ENCODE measurements at regions not wholly inside any gene's neighbourhood (a gene's known extent, or its start where the extent isn't known, plus 50 kb on each side); places are given as distances from the start of the nearest gene placed in this dataset.

DNA sequence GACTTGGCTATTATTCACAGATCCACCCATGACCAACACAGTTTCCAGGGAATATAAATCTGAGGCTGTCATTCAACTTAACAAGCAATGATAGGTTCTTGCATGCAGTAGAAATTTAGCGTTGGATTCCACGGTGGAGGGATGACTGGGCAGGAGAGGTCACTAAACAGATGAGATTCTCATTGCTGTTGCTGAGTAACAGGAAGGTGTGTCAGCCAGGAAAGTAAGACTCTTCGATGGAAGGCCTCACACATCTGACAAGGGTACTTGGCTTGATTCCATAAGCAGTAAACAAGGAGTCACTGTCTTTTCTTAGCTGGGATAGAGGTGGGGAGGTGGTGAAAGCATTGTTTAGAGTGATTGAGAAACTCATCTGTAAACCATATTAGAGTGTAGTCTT is 1152.0 kb downstream of the SORCS3 start:
- no peak for DNase-seq (ENCODE audit: low read depth)

DNA sequence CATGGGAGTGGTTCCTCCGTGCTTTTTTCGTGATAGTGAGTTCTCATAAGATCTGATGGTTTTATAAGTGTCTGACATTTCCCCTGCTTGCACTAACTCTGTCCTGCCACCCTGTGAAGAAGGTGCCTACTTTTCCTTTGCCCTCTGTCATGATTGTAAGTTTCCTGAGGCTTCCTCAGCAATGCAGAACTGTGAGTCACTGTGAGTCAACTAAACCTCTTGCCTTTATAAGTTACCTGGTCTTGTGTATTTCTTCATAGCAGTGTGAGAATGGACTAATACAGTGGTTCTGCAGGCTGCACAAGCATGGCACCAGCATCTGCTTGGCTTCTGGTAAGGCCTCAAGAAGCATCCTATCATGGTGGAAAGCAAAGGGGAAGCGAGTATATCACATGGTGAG is 1144.6 kb downstream of the SORCS3 start:
- no peak for DNase-seq (ENCODE audit: low read depth)

DNA sequence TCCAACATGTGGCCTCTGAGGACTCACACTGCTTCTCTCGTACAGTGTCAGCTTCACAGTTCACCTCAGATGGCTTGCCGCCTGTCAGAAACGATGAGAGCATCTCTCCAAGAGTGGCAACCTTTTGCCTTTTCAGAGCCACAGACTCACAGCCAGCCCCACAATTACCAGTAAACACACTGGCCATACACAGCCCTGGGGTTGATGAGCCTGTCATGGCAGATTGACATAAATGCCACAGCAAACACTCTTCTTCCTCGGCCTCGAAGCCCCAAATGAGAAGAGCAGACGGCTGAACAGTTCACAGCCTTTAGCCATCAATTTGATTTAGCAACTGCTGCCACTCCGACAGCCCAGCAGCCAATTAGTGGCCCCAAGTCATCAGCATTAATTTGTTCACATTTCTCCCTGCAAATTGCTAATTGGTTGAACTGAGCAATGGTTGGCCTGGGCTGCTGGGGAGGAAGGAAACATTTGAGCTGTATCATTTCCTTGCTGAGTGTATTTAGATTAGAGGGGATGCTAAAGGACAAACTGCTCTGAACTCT is 1142.9 kb downstream of the SORCS3 start:
- DNase-seq (ENCODE audit: low read depth) = no peak

DNA sequence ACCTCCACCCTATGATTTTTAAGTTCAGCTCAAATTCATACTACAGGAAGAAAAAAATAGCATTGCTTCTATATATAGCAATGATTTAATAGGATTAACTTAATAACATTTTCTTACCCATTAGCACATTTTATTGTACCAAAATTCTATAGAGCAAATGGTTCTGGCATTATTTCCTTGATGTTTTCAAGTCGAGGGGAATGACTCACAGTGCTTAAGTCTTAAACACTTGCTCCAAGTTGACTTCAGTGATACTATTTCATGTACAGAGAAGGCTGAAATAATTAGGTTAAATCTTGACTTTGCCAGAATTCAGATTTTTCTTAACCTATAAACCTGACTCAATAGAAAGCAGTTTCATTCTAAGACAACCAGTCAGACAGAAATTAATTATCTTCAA is 1133.8 kb downstream of the SORCS3 start:
- no peak for DNase-seq (ENCODE audit: low read depth)

DNA sequence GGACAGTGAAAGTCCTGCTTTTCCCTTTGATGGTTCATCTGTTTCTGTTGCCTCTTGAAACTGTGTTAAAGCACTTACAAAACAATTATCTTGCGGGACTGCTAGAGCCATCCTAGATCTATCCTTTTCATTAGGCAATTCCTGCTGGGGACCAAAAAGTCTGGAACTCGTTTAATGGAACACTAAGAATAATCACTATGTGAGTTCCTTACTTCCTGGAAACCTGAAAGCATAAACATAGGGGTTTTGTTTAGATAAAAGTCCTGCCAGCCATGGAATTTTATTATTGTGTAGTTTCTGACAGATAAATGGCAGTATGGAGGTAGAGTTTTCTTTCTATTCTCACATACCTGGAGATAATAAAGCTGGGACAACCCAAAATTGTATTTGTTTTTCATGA is 1133.3 kb downstream of the SORCS3 start:
- no peak for DNase-seq (ENCODE audit: low read depth)

DNA sequence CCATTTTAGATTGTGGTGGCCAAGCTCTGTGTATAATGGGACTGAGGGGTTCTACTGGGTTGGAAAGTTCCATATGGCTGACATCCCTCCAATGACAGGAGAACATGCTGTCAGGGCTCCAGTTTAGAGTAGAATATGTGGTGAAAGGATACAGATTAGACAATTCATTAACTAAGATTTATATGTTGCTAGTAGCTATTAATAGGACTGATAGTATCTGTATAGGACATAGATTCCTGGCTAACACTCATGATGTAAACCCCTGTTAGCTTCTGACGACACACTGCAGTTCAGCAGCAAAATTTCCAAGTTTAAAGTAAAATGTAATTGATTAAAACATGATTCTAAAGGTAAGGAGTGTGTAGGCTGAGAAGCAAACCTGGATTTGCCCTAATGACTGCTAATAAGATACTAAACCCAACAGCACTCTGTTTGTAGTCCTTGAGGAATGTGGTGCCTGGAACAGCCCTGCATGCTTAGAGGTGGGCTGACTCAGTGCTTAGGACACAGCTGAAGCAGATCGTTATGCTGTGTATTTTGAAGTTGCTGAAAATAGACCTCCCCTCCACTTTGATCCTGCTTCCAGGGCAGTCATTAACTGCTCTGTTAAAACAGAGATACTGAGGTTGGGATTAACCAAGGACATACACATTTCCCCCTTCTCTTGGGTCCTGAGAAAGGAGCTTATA is 1129.6 kb downstream of the SORCS3 start:
- DNase-seq (ENCODE audit: low read depth) = no peak

DNA sequence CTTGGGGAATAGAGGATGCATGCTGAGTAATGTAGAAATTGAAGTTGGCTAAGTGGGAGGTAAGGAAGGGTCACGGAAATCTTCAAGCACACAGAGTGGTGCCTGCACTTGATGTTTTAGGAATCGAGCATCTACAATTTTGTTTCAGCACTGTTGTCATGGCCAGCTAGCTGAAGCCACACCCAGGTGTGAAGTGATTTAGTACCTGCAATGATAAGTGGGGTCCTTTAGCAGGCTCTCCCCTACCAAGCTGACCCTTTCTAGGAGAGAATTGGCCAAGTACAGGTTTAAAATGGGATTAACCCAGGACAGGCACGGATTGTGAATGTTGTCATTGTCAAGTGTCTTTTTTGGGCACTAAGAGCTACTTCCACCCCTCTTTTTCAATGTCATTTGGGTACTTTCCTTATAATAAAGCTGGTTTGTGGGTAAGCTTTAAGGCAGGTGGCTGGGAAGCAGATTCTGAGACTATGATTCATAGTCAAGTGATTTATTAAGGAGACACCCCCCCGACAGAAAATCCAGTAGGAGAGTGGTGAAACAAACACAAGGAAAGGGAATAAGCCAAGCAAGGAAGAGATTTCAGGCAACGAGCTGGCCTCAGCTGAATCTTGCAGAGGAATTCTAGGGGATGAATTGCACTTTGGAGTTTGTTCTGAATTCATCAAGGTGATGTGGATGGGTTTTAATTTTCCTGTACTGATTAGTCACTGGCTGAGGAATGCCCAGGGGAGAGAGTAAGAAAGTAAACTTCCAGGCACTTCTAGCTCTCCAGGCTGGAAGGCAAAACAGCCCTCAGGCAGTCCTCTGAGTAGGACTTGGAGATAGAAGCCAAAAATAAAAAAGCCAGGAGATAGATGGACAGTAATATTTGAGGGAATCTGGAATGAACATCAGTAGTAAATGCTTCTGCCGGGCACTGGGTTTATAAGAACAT is 1128.4 kb downstream of the SORCS3 start:
- no peak for DNase-seq (ENCODE audit: low read depth)

DNA sequence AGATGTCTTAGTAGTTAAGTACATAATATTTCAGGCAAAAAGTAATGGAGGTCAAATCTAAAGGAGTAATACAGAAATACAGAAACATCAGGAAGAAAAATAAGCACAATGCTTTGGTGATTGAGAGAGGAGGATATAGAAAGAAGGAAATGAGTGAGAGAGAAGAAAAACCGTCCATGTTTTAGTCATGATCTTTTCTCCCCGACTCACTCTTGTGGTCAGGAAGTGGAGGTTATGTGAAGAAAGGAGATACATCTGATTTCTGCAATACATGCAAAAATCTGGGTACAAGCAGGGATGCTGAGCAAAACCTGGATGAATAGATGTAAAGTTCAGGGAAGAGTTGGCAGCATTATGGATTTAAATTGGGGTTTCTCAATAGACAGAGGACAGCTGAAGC is 1122.5 kb downstream of the SORCS3 start:
- no peak for DNase-seq (ENCODE audit: low read depth)

DNA sequence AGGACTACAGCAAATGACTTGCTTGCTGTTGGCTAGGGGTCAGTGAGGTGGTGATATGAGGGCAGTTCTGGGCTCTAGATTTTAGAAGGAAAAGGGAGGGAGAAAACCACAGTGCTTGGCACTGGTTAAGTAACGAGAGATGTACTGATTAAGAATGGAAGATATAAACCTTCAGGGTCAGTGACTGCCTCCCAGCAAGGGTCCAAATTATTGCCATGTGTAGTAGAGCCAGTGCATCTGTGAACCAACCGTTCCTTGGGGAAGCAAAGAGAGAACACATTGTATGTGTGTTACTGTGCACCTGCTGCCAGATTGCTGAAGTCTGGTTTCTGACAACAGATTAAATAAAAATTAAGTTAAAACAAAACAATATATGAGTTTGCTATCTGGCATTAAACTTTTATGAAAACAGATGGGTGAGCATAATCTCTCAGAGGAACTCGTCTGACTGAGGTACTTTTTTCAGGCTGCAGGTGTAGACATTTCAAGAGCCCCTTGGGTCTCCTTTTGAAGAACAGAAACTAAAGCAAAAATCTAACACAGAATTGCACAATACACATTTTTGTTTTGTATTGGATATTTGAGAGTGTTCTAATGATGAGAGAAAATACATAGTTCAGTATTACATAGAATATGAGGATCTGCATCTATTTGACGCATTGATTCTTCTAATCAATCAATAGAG is 1120.6 kb downstream of the SORCS3 start:
- DNase-seq (ENCODE audit: low read depth) = no peak

DNA sequence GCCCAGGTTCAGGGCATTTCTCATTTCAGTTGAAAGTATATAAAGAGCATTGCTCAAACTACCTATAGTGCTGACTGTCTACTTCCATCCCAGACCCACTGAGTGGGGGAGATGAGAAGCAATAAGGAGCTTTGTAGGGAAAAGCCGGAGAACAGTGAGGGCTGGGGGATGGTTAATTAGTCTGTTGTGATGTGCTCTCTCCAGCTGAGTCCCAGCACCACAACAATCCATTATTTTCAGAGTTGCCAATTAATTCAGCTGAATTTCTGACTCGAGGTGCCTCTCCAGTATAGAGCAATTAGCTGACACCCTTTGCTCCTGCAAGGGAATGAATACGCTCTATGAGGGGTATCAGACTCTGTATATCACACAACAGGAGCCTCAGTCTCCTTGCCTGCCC is 1118.6 kb downstream of the SORCS3 start:
- DNase-seq (ENCODE audit: low read depth) = no peak

DNA sequence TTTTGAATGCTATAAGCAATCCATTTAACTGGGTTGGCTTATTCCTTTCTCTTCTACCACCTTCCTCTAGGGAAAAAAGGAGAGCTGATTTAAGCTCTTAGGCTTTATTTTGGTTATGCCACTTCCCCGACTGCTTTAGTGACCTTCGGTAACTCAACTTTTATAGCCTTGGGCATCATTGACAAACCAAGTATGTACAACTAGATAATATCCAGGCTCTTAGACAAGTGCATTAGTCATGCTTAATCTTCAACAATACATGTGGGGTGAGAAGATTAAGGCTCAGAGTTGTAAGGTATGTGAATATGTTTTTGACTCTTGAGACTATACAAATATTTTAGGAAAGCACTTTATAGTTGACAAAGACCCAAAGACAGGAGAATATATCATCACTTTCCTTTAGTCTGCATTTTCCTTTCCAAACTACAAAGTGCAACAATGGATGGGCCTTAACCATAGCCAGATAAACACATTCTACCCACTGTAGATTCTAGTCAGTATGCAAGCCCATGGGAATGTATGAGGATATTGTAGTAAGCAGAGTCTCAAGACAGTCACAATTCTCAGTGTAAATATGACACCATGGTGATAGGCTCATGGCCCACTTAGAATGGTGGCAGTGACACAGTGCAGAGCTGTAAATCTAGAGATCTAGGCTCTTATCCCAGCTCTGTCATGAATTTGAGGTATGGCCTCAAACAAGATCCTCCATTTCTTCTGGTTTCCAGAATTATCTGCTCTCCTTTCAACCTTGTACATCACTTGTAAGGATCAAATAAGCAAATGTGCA is 1117.3 kb downstream of the SORCS3 start:
- no peak for DNase-seq (ENCODE audit: low read depth)

DNA sequence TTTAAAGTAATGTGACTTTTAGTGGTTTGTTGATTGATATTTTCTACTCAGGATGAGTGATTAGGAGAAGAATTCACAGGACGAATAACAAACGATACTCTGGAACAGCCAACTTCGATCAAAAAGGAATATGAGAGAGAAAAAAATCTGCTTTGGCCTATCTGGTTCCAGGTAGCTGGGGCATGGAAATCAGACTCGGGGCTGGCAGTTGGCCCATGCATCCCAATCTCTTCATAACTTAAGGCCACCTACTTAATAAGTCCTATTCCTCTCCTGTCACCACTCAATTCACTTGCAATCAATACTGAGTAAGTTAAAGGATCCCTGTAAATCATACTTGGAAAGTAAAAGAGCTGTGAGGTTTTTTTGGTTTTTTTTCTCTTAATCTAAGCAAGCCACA is 1116.2 kb downstream of the SORCS3 start:
- DNase-seq (ENCODE audit: low read depth) = no peak

DNA sequence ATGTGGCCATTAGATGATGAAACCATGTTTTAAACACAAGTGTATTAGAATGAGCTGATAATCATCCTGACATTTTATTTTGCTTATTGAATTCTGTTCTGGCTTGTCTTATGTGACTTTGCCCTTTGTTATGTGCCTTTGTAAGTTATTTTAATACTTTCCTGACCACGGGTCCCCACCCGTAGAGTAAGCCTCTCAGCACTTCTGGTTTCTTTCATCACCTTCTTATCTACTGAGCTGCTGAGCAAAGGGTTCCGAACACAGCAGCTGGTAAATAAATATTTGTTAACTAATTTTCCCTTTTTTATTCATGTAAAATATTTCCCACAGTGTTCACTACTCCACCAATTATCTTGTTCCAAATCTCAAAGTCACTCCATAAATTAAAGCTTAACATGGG is 1115.3 kb downstream of the SORCS3 start:
- no peak for DNase-seq (ENCODE audit: low read depth)

DNA sequence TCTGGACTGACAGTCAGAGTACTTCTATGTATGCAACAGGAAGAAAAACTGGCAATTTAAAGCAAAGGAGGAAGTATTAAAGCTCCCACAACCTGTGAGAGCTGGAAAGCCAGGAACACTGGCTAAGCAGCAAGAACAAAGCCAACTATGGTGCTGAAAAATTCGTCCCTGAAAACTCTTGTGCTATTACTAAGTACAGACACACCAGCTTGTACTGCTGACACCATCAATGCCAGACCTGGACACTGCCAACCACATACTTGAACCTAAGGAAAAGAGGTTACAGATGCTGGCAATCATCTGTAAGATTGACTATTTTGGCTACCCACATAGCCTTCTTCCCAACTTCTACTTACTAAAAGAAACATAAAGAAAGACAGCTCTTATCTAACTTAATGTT is 1110.6 kb downstream of the SORCS3 start:
- no peak for DNase-seq (ENCODE audit: low read depth)

DNA sequence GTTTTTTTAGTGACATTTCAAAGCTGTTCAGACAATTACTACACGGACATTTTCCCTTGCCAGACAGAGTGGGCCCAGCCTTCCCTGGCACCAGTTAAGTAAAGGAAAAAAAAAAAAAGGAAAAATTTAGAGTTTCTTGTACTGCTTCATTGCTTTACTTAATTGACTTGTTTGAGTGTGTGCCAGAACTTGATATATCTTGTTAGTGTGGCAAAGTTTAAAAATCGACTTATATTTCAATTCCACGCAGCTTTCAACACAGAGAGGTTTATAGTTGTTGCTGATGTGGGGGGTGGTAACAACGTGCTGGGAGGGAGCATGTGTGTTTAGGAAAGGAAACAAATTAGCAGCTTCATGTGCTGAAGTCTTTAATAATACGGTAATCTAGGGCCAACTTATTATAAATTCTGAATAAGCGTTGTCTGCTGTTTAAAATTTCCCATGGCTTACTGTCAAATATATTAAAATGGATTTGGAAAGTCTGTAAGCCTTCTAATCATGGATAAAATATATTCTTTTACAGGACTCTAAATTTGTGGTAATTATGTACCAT is 1104.6 kb downstream of the SORCS3 start:
- no peak for DNase-seq (ENCODE audit: low read depth)

DNA sequence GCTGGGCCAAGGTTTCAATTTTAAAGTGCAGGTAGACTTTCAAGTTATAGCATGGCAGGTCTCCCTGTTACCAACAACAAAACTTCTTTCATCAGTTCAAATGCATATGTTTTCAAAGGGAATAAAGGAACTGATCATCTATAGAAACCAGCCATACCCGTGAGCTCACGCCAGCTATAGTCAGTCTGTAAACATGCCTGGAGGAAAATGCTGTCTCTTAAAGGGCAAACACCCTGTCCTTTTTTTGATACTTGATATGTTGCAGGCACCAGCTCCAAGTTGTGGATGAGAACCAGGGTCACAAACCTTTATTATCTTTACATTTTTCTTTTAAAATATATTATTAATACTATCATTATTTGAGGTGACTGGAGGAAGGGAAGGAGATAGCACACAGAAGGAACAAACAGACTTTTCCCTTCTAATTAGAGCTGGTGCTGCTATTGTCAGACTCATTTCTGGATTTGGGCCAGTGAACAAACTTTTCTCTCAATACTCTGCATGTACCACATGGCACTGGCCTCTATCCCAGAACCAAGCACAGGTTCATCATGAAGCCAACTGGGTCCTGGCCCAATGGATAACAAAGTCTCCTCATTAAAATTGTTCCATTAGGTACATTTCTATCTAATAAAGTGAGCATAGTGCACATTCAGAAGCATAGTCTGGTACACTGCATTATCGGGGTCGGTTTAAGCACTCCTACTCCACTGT is 1102.4 kb downstream of the SORCS3 start:
- DNase-seq (ENCODE audit: low read depth) = no peak

DNA sequence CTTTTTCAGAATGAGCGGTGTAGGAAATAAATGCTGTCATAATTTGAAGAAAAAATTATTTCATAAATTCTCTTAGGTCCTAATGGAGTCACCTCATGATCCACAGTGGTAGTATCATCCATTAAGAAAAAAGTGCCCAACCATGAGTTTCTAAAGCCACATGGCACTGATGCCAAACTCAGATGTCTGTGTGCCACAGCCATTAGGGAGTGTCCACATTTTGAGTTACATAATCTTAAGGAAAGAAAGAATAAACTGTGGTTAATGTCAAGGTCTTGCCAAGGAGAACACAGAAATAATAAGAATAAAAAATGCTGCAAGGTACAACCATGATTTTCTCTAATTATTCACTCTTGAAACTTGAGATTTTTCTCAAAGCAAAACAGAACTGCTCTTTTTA is 1101.8 kb downstream of the SORCS3 start:
- DNase-seq (ENCODE audit: low read depth) = no peak

DNA sequence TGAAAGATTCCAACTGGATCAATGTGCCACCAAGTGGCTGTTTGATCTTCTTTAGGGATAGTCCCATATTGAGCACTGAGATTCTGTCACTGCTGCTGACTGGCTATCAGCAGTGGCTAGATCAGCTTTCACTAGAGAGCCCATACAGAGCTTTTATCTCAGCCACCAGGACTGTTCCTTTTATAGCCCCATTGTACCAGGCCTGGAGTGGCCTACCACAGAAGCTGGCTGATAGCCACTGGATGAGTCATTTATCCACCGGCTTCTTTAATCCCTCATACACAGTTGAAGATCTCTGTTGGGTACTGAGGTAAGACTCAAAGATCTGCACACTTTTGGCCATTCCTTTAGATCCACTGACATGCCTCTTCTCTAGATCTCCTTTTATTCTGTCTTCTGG is 1101.1 kb downstream of the SORCS3 start:
- DNase-seq (ENCODE audit: low read depth) = no peak

DNA sequence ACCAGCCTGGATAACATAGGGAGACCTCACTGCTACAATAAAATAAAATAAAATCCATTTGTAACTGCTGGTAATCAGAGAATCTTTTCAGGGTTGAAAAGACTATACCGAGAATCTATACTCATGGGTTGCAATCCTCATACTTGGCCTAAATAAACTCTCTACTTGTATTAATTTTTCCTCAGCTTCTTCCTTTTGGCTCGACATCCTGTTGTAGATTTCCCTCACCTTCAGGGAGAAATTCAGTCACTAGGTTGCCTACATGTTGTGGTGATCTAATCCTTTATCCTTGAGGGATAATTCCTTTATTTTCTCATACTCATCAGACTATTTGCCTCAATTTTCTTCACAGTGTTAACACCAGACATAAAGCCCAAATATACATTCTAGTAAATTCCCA is 1093.4 kb downstream of the SORCS3 start:
- no peak for DNase-seq (ENCODE audit: low read depth)

DNA sequence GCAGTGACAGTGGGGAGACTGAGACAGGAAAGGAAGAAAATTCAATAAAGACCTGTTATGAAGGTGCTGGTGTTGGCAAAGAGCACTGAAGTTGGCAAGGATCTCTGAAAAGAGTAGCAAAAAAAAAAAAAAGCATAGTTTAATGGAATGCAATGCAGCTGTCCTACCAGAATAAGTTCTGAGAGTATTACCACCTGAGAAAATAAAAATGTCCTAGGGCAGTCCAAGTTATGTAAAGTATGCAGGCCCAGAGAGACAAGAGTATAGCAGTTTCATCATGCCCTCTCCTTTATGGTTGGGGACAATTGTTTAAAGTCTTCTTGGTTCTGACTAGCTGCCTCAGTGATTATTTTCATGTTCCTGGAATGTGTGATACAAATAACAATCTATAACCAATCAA is 1092.8 kb downstream of the SORCS3 start:
- no peak for DNase-seq (ENCODE audit: low read depth)

DNA sequence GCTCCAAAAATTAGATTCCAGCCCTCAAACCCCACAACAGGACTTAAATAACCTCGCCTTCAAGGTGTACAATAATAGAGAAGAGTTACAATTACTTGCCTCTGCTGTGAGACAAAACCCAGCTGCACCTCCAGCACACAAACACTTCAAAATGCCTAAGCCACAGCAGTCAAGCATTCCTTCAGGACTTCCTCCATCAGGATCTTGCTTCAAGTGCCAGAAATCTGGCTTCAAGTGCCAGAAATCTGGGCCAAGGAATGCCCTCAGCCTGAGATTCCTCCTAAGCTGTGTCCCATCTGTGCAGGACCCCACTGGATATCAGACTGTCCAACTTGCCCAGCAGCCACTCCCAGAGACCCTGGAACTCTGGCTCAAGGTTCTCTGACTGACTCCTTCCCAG is 1088.3 kb downstream of the SORCS3 start:
- DNase-seq (ENCODE audit: low read depth) = no peak

Measured in stromal cell of bone marrow (primary cell).